GM12874 (cell line): ENCODE measurements at regions not wholly inside any gene's neighbourhood (a gene's known extent, or its start where the extent isn't known, plus 50 kb on each side); places are given as distances from the start of the nearest gene placed in this dataset.

Experiments used
- CTCF ChIP-seq: IDR thresholded peaks from 2 replicates; pipeline ENCODE4 v1.5.1; 2011; ENCODE audit warnings: low read depth, mild to moderate bottlenecking, control low read depth, low read length, moderate library complexity; ENCODE audit not compliant: insufficient read depth

GRCh38 chr2:12083081-12083581, 336.7 kb downstream of the LPIN1 start:
- TF ChIP-seq CTCF = no peak

- no peak for TF ChIP-seq CTCF
Measured at GRCh38 chr2:12083713-12084419, 337.4 kb downstream of the LPIN1 start.

GRCh38 chr2:12087175-12087574, 340.7 kb downstream of the LPIN1 start:
- TF ChIP-seq CTCF = no peak

GRCh38 chr2:12087671-12088380, 341.4 kb downstream of the LPIN1 start:
- no peak for TF ChIP-seq CTCF

GRCh38 chr2:12089001-12089400, 342.6 kb downstream of the LPIN1 start:
- no peak for TF ChIP-seq CTCF

GRCh38 chr2:12089496-12089895, 343.1 kb downstream of the LPIN1 start:
- no peak for TF ChIP-seq CTCF

- TF ChIP-seq CTCF = no peak
Measured at GRCh38 chr2:12090072-12090471, 343.6 kb downstream of the LPIN1 start.
